ENCODE measurements at regions not wholly inside any gene's neighbourhood (a gene's known extent, or its start where the extent isn't known, plus 50 kb on each side); places are given as distances from the start of the nearest gene placed in this dataset.

- no peak for TF ChIP-seq CTCF (IDR thresholded peaks at IDR 0.05)
- no peak for TF ChIP-seq EP300 (IDR thresholded peaks at IDR 0.05)
- no peak for TF ChIP-seq POLR2A (IDR thresholded peaks at IDR 0.05)
Measured at GRCh38 chr10:53572799-53573198, 800.2 kb upstream of the MBL2 start.
